GM19372 (cell line): ENCODE measurements at regions not wholly inside any gene's neighbourhood (a gene's known extent, or its start where the extent isn't known, plus 50 kb on each side); places are given as distances from the start of the nearest gene placed in this dataset.

Source experiments
- ATAC-seq: cut with Tn5 transposase; IDR thresholded peaks from one replicate; pipeline ENCODE4 v1.9.1; 2021; ENCODE audit warnings: mild to moderate bottlenecking, low read depth, moderate library complexity; ENCODE audit not compliant: unreplicated experiment

DNA sequence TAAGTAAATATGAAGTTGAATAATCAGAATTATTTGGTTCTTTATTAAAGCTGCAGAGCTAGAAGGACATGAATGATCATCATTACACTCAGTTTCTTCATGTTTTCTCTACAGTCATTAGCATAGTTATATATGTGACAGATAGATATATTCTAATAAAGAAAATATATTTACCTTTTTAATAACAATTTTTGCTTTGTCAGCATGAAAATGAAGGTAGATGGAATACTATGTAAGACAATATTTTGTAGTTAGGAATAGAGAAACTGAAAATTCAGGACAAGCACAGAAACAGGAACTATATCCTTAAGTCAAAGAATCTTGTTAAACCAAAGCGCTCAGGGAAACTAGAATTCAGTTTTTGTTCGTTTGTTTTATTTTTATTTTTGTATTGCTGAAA, 649.9 kb upstream of the NRXN1 start:
- no peak for ATAC-seq

DNA sequence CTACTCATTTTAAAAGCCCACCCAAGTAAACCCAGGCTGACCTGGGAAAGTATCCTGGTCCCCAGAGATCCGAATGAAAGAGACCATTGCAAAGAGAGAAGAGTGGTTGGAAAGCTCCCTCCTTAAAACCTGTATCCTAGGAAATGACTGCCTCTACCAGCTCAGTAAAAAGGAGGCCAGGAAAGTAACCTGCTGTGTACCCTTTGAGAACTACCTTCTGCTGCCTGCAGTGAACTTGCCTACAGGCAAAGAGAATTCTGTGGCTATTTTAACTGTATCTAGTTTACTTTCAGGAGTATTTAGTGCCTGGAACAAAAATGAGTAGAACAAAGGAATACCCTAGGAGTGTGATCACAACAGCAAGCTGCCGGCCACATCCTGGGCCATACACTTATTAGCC, 641.7 kb upstream of the NRXN1 start:
- no peak for ATAC-seq

DNA sequence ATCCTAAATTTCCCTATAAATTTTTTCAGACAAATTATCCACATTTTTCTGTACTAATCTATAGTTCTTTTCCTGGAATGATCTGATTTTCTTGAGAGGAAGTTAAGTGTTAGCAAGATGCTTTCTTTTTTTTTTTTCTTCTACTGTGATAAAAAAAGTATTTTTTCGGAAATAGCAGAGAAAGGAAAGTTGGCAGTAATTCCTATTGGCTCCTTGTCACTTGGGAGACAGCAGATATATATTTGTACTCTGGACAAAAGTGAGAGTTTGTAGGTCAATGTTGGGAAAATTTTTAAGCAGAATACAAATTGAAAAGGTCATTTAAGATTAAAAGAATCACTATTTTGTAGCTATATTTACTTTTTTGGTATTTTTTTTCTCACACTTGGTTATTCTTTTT, 635.7 kb upstream of the NRXN1 start:
- ATAC-seq: no peak

DNA sequence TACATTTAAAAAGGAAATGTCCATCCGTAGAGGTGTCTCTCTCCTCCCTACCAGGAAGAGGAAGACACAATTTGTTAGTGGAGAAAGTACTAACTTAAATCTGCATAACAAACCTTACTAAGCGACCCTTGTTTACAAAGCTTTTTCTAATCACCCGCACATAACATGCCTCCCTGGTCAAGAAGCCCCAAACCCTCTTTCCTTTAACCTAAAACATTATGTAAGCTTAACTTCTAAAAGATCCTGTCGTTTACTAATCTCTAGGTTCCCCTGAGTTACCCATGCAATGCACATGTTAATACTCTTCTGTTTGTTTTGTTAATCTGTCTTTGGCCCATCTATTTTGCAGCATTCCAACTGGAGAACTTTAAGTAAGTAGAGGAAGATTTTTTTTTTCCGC, 630.3 kb upstream of the NRXN1 start:
- ATAC-seq: no peak

DNA sequence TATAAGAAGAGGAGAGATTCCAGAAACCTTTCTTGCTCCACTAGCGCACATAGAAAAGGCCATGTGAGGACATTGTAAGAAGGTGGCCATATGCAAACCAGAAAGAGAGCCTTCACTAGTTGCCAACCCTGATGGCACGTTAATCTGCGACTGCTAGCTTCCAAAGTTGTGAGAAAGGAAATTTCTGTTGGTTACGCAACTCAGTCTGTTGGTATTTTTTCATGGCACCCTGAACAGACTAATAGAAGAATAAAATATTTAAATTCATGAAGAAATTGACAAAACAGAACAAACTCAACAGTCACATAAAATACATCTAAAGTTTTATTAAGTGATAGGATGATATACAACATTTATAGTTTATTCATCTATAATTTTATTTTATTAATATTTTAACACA, 625.9 kb upstream of the NRXN1 start:
- no peak for ATAC-seq

DNA sequence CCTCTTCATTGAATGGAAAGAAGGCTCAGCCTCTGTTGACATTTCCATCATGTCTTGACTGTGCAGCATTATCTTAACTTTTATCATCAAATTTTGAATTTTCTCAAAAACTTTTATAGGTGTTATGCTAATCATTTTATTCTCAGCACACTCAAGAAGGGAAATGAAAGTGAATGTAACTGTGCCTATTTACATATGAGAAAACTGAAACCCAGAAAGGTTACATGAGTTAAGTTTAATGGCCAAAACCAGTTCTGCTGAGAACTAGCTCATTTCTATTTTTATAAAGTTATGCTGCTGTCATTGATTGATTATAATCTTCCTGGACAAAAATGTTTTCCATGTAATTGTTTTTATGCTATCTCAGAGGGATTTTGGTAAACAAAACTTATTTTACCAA, 618.8 kb upstream of the NRXN1 start:
- ATAC-seq: peak; percentile 67

DNA sequence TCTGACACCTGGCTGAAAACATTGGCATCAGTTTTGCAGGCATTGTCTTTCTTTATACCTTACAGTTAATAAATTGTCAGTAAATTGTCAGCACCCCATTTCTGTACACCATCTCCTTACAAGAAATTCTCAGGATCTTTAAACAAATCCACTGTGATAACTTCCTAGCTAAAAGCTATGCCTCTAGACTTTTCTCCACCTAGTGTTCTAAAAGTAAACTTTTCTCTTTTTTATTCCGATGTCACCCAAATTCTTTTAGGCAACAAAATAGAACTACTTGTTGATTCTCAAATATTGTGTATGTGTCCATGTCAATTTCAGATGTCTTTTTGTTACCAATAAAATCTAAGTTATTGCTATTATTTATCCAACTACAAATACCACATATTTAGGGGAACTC, 617.4 kb upstream of the NRXN1 start:
- ATAC-seq: no peak

DNA sequence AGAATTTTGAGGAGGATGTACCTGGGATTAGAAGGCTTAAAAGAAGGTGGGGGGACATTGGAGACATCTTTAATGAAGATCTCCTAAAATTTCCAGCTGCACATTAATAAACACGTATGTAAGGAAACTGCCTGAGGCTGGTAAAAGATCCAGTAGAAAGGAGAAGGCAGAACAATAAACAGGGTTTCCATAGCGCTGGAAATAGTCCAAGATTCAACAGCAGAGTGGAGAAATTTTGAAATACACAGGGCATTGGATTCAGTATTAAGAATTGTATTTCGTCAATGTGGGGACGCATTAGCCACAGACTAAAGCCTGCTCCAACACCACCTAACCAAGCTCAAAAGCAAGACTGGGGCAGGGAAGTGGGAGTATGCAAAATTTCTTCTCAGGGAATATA, 606.9 kb upstream of the NRXN1 start:
- ATAC-seq: no peak

DNA sequence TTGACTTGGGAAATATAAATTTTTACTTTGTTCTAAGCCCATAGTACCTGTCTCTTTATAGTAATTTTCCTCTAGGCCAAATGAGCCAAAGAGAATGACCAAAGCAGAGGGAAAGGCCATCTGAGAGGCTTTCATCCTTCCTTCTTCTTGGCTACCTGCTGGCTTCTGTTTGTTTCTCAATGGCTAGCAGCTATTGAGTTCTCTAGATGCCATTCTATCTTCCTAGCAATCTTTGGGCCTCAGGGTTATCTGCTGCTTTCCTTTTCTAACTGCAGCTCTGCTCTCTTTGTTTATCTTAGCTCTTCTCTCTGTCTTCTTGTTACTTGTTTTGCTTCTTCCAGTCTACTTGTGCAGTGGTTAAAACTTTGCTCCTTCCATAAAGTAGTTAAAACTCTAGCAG, 601.1 kb upstream of the NRXN1 start:
- ATAC-seq: no peak

DNA sequence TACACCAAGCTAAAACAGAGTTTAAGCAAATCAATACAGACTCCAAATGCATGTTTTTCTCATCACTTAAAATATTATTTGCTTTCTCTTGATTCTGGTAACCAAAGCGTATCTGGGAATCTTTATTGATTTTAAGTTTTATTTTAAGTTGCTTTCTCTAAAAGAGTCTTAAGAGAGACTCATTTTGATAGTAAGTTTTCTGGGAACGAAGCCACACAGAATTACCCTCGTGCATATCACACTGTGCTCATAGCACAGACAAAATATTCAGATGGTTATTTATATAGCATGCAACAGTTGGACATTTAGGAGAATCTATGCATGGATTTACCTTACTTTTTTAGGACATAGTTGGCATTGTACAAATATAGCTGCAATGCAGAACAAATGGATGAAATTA, 597.5 kb upstream of the NRXN1 start:
- ATAC-seq: no peak

DNA sequence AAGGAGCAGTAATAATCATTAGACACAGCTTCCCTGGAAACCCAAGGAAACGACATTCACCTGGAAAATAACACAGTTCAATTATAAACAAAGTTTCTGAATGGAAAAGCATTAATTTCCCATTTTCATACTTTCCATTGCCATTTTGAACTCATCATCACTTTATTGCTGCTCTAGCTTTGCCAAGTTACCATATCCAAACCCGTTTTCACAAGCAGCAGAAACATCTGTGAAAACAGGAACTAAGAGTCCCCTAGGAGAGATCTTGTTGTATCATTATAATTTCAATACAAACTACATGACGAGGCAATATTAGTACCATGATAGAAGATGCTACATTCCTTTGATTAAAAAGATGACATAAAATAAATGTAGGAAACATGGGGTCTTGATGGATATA, 597.0 kb upstream of the NRXN1 start:
- no peak for ATAC-seq

DNA sequence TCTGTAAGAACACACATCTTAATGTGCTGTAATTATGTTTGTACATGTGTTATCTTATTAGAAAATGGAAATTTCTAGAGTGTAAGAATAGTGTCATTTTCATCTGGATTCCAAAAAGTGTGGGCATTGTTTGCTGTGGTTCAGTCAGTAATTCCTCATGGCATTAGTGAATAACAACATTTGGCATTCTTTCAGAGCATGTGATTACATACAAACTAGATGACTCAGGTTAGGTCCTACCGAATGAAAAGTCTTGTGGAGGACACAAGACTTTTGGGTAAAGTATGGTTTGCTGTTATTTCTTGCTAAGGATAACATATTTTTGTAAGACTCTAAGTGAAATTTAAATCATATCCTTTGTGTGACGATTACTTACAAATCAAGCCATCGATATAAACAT, 593.1 kb upstream of the NRXN1 start:
- ATAC-seq: no peak

DNA sequence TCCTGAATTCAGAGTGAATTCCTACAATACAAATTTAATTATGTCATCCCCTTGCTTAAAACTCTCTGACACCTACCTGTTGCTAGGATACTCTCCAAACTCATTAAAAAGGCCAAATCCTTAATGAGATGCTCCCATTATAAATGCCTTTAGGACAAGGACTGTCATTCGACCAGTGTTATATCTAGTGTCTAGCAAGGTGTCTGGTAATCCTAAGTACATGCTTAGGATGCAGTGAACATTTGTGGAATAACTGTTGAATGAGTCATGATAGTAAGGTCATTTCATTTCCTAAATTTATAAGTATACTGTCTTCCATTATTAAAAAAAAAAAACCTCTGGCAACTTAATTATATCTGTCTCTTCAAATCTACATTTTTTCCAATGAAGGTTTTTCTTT, 588.9 kb upstream of the NRXN1 start:
- ATAC-seq: no peak

DNA sequence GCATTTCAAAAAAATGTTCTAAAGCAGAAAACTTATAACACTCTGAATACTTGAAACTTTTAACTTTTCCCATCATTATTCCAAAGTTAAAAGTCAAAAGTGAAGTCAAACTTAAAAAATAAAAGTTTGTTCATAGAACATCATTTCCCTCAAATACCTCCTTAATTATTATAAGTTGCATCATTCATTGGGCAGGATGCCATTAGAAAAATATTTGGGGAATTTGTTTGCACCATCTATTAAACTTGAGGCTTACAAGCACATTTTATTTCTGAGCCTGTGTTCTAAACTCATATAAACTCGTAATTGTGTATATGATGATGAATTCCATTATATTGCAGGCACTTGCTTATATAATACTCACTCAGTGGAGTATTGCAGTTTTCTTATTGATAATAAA, 588.0 kb upstream of the NRXN1 start:
- no peak for ATAC-seq

DNA sequence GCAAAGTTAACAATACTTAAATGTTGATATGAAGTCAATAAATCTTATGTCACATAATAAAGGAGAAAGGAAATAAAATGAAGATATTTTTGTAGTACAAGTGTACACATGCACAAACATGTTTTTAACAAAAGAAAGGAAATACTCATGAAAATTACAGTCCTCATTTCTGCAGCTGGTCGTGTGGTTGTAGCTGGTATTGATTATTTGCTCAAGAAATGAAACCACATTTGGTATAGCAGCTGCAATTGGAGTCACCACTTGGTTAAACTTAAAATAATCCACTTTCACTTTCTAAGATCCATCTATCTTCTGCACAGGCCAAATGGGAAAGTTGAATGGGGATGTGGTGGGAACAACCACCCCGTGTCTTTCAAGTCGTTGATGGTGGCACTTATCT, 580.5 kb upstream of the NRXN1 start:
- no peak for ATAC-seq

DNA sequence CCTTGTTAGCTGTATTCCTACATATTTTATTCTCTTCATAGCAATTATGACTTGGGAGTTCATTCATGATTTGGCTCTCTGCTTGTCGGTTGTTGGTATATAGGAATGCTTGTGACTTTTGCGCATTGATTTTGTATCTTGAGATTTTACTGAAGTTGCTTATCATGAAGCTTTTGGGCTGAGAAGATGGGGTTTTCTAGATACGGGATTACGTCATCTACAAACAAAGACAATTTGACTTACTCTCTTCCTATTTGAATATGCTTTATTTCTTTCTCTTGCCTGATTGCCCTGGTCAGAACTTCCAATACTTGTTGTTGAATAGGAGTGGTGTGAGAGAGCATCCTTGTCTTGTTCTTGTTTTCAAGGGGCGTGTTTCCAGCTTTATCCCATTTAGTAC, 569.8 kb upstream of the NRXN1 start:
- ATAC-seq: no peak

DNA sequence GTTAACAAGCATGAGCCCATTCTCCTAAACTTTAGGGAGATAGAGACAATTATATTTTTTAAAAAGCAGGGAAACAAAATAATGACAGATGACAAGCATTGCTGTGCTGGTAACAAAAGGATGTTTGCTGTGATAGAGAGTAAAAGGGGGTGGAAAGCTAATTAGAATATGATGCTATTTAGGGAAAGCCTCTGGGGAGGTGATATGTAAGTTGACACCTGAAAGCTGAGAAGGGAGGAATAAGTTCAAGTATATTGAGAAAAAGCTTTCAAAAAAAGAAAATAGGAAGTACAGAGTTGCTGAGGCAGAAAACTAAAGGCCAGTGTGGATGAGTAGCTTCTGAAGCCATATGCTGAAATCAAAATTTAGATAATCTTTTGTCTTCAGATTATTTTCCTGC, 565.2 kb upstream of the NRXN1 start:
- no peak for ATAC-seq

DNA sequence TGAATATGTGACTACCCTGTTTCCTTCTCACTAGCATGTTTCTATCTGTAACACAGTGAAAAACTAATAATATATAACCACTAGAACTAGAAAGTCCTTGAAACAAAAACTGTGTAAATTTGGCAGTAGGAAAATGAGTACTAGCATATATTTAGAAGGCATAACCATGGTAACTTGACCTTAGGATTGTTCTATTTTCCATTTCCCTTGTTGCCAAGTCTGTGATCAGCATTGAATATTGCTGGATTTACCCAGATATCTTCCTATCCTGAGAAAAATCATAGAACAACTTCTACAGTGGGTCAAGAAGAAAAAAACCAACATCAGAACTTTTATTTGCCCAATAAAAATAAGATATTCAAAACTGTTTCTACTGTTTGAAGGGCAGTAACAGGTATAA, 563.9 kb upstream of the NRXN1 start:
- ATAC-seq: no peak

DNA sequence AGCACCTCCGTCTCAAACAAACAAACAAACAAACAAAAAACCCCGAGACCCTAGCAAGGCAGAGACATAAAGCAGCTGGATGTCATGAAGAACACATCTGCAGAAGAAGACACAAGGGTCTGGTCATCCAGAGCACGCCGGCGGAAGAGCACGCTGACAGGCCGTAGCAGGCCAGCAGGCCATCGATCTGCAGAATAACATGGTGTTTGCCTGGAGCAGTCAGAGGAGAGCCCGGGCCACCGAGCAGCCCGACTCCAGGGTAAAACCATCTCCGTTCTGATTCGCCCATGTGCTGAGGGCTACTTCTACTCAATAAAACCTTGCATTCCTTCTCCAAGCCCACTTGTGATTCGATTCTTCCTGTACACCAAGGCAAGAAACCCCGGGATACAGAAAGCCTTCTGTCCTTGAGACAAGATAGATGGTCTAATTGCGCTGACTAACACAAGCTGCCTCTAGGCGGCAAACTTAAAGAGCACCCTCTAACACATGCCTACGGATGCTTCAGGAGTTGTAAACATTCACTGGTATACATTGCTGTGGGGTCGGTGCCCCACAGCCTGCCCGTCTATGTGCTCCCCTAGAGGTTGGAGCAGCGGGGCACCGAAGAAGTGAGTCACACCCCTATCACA, 549.8 kb upstream of the NRXN1 start:
- no peak for ATAC-seq

DNA sequence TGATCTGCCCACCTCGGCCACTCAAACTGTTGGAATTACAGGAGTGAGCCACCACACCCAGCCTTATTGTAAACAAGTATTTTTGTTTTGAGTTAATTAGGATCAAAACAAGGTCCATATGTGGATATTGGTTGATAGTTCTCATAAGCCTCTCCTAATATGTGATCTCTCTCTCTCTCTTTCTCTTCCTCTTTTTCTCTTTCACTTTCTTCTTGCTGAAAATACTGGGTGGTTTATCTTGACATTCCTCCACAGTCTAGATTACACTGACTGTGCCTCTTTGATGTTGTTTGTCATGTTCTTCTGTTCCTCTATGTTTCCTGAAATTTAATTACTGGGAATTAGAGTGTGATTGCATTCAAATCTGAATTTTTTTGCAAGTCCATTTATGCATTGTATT, 547.5 kb upstream of the NRXN1 start:
- no peak for ATAC-seq

DNA sequence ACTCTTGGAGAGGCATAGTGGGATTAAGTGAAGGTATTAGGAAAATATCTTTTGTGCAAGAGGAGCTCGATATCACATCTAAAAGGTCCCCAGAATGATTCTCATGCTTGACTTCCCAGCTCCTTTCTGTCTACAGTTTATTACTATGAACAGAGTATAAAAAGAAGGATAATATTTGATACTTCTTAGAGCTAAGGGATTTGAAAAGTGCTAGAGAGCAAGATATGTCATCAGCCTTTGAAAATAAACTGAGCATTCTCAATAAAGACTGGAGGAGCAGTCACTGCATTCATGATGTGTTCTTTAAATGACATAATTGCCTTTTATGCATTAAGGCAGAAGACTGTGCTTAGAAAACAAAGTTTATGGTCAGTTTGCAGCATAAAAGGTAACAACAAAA, 543.2 kb upstream of the NRXN1 start:
- ATAC-seq: no peak

DNA sequence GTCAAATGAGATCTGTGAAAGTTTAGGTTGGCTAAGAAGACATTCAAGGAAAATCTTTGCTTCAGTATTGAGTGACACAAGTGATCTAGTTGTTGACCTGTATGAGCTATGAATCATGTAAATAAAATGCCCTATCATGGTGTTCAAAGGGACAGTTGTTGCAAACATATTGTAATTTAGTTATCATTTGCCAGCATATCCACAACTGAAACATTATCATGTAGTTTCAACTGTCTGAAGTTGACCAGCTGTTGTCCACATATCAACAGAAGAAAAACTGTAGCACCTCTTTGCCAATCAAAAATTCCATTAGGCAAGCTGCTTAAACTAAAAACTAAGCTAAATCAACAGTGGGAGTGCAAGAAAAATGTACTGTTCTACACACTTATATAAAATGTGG, 527.1 kb upstream of the NRXN1 start:
- ATAC-seq: no peak

DNA sequence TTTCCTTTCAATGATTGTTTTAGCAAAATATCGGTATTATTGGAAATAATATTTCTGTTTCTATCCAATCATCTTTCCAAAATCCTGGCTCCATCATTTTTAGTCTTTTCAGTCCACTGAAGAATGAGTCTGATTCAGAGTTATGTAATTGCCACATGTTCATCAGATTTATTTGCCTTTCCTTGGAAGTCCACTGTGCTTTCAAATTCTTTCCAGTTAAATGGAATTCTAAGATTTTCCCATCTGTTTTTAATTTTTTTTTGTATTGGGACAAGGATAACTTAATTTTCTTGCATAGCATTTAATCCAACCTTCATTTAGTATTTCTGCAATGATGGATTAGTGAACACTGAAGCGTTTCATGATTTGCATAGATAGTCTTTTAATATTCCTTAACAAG, 521.5 kb upstream of the NRXN1 start:
- ATAC-seq: no peak
